ENCODE measurements at regions not wholly inside any gene's neighbourhood (a gene's known extent, or its start where the extent isn't known, plus 50 kb on each side); places are given as distances from the start of the nearest gene placed in this dataset.

DNA sequence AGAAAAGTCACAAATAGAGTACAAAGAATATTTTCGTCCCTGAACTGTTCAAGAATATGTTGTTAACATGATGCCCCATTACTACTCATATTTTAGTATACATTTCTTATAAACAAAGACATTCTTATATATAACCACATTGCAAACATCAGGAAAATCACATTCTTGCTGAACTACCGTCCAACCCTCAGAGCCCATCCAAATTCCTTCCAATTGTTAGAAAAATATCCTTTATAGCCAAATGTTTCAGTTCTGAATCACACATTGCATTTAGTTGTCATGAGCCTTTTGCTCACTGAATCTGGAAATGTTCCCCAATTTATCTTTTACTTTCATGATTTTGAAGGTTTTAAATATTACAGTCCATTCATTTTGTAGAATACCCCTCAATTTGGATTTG lies 467.8 kb upstream of the ARGLU1 start:
- no peak for DNase-seq (ENCODE audit: low read depth)
- TF ChIP-seq, protein P1, sequence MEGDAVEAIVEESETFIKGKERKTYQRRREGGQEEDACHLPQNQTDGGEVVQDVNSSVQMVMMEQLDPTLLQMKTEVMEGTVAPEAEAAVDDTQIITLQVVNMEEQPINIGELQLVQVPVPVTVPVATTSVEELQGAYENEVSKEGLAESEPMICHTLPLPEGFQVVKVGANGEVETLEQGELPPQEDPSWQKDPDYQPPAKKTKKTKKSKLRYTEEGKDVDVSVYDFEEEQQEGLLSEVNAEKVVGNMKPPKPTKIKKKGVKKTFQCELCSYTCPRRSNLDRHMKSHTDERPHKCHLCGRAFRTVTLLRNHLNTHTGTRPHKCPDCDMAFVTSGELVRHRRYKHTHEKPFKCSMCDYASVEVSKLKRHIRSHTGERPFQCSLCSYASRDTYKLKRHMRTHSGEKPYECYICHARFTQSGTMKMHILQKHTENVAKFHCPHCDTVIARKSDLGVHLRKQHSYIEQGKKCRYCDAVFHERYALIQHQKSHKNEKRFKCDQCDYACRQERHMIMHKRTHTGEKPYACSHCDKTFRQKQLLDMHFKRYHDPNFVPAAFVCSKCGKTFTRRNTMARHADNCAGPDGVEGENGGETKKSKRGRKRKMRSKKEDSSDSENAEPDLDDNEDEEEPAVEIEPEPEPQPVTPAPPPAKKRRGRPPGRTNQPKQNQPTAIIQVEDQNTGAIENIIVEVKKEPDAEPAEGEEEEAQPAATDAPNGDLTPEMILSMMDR (IDR thresholded peaks at IDR 0.05; ENCODE audit: control insufficient read depth, insufficient read depth, low read depth, low read length, missing control alignments): no peak

DNA sequence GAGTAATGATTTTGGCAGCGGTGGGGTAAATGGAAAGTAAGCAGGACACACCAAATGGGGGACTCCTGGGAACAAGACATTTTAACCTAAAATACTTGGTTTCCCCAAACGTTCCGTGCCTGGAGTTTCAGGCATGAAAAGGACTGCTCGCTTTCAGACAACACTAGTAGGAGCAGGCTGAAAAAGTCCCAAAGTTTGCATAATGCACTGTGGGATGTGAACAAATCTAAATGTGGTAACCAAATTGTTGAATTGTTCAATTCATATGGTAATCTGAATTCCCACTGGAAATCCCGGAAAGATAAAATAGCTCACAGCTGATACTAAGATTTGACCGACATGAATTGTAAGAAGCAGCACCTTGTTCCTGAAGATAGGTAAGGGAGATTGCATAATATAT lies 467.2 kb upstream of the ARGLU1 start:
- no peak overlapping the region for H3K4me3 ChIP-seq (ENCODE audit: control insufficient read depth, low read depth, low read length)
- DNase-seq (ENCODE audit: low read depth): no peak
- TF ChIP-seq, protein P1 (IDR thresholded peaks at IDR 0.05; ENCODE audit: control insufficient read depth, insufficient read depth, low read depth, low read length, missing control alignments): no peak

More for the DNA sequence above, 467.8 kb upstream of the ARGLU1 start:
- no peak overlapping the region for H3K4me3 ChIP-seq (ENCODE audit: control insufficient read depth, low read depth, low read length)

DNA sequence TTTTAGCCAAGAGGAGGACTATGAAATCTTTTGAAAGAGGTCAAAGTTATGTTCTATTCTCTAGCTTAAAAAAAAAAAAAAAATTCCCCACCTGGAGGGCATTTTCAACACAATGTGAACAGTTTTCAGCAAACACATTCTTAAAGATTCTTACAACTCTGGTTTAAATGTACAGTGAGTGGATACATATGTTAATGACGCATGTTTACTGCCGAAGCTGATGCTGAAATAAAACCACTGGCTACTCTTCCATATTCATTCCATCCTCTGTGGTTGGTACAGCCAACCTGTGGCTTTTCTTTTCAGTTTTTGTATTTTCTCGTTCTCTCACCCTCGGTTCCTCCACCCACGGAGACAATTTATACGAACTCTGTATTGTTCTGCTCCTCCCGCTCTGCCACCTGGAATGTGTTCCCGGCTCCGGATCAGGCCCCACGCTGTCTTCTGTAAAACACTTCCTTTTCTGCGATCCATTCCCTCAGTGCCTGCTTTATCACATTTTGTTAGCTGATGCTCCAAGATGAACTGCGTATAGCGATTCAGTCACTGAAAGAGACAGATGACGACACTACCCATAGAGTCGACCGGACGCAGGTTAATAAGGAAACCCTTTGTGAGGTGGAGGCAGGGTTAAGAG lies 466.4 kb upstream of the ARGLU1 start:
- H3K4me3 ChIP-seq (ENCODE audit: control insufficient read depth, low read depth, low read length): no peak overlapping the region
- DNase-seq (ENCODE audit: low read depth): no peak
- TF ChIP-seq, protein P1 (IDR thresholded peaks at IDR 0.05; ENCODE audit: control insufficient read depth, insufficient read depth, low read depth, low read length, missing control alignments): no peak

DNA sequence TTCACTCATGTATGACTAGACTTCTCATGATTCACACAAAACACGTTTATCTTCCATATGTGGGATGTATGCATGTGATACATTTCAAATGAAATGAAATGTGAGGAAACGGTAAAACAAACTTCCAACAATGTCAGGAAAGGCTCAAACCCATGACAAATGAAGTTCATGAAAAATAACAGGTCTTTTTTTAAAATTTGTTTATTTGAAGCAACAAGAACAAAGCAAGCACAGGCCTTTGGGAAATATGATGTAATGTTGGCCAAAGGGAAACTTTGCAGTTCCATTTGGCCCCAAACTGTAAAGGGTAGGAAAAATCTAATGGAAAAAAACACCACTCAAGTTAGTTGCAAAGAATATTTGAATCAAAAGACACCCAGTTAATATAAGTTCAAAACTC lies 463.8 kb upstream of the ARGLU1 start:
- no peak for DNase-seq (ENCODE audit: low read depth)
- H3K4me3 ChIP-seq (ENCODE audit: control insufficient read depth, low read depth, low read length): no peak overlapping the region
- TF ChIP-seq, protein P1 (IDR thresholded peaks at IDR 0.05; ENCODE audit: control insufficient read depth, insufficient read depth, low read depth, low read length, missing control alignments): no peak

DNA sequence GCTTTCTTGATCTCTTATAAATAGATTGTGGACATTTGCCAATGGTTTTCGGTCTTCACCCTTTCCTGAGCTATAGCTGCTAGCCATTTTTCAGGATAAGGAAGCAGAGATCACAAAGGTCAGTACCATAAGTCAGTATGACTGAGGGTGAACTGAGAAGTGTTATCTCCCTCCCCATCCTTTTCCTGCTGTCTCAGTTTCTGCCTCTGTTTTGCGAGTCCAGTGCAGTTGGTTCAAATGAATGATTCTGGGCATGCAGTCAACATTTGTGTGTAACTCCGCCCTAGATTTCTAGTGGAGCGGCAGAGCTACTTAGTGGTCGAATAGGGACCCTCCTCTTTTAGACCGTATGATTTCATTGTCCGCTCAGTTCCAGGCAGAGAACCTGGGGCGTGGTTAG lies 460.8 kb upstream of the ARGLU1 start:
- no peak for DNase-seq (ENCODE audit: low read depth)
- no peak overlapping the region for H3K4me3 ChIP-seq (ENCODE audit: control insufficient read depth, low read depth, low read length)
- TF ChIP-seq, protein P1 (IDR thresholded peaks at IDR 0.05; ENCODE audit: control insufficient read depth, insufficient read depth, low read depth, low read length, missing control alignments): no peak

DNA sequence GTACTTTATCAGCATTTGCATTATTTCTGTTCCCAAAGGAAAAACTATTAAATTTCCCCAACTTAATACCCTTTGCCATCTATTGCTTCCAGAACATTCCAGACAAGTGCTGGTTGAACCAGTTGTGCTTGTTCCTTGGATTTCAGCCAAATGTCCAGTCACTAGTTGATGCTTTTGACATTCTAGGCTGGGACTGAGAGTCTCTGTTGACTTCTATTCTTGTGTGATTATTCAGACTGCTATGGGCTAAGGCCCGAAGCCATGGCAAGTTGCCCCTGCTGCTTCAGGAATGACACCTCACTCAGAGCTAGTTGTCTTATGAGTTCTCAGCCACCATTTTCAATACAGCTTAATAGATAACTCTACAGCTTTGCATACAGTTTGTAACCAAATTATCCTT lies 458.1 kb upstream of the ARGLU1 start:
- no peak for DNase-seq (ENCODE audit: low read depth)

More for the DNA sequence above, 458.1 kb upstream of the ARGLU1 start:
- H3K4me3 ChIP-seq (ENCODE audit: control insufficient read depth, low read depth, low read length): no peak overlapping the region
- TF ChIP-seq, protein P1 (IDR thresholded peaks at IDR 0.05; ENCODE audit: control insufficient read depth, insufficient read depth, low read depth, low read length, missing control alignments): no peak
